Osteoblast (primary cell): ENCODE measurements at regions not wholly inside any gene's neighbourhood (a gene's known extent, or its start where the extent isn't known, plus 50 kb on each side); places are given as distances from the start of the nearest gene placed in this dataset.

Source experiments
- DNase-seq: peaks from one replicate; pipeline ENCODE4 v3.0.0; 2011; ENCODE audit warnings: low spot score, mixed read lengths; ENCODE audit not compliant: insufficient read length; ENCODE audit errors: missing footprints
- H2AFZ ChIP-seq: 2 replicates; pipeline ENCODE4 v1.6.0; 2011; ENCODE audit warnings: mild to moderate bottlenecking, low read length
- H3K27ac ChIP-seq: 2 replicates; pipeline ENCODE4 v1.5.1; 2011; ENCODE audit warnings: mild to moderate bottlenecking, low read depth, low read length, moderate library complexity
- H3K27me3 ChIP-seq: 2 replicates; pipeline ENCODE4 v1.6.0; 2012; ENCODE audit warnings: mild to moderate bottlenecking, control low read depth, inconsistent platforms, low read length, moderate library complexity; ENCODE audit not compliant: insufficient read depth
- H3K36me3 ChIP-seq: 2 replicates; pipeline ENCODE4 v1.5.1; 2011; ENCODE audit warnings: mild to moderate bottlenecking, low read length, control low read depth, moderate library complexity; ENCODE audit not compliant: insufficient read depth
- H3K4me1 ChIP-seq: 2 replicates; pipeline ENCODE4 v1.5.1; 2011; ENCODE audit warnings: mild to moderate bottlenecking, low read length, control low read depth, moderate library complexity; ENCODE audit not compliant: insufficient read depth
- H3K4me2 ChIP-seq: 2 replicates; pipeline ENCODE4 v1.6.0; 2011; ENCODE audit warnings: mild to moderate bottlenecking, low read length; ENCODE audit not compliant: insufficient read depth
- H3K4me3 ChIP-seq: fragments of 200-600 bp; sonication (generic); 3 replicates; pipeline ENCODE4 v1.5.1; 2012; ENCODE audit warnings: mild to moderate bottlenecking, low read length, inconsistent platforms; ENCODE audit not compliant: insufficient read depth
- H3K79me2 ChIP-seq: 2 replicates; pipeline ENCODE4 v1.6.0; 2012; ENCODE audit warnings: mild to moderate bottlenecking, low read length, control low read depth, inconsistent platforms; ENCODE audit not compliant: insufficient read depth
- H3K9me3 ChIP-seq: 2 replicates; pipeline ENCODE4 v1.5.1; 2011; ENCODE audit warnings: low read depth, low read length, control low read depth
- H4K20me1 ChIP-seq: 2 replicates; pipeline ENCODE4 v1.6.0; 2012; ENCODE audit warnings: mild to moderate bottlenecking, low read length, control low read depth; ENCODE audit not compliant: insufficient read depth
- CTCF ChIP-seq: IDR thresholded peaks from 2 replicates; pipeline ENCODE4 v1.5.1; 2011; ENCODE audit warnings: mild to moderate bottlenecking, low read depth, low read length, moderate library complexity; ENCODE audit errors: extremely low read depth

GRCh38 chr2:40034198-40034597, 255.1 kb upstream of the THUMPD2 start:
- peak; percentile 70 for DNase-seq
- peak overlapping the region; percentile 8 for H3K4me2 ChIP-seq
- H3K27ac ChIP-seq = peak overlapping the region; percentile 86

GRCh38 chr2:40033781-40034180, 254.7 kb upstream of the THUMPD2 start:
- Histone ChIP-seq H3K4me3 (no peak overlapping the region), H2AFZ (no peak overlapping the region), H3K27me3 (no peaks in the 10 kb centered on the region), H3K79me2 (no peaks in the 10 kb centered on the region), H3K27ac (peak overlapping the region; percentile 86), H3K4me2 (no peak overlapping the region), H3K9me3 (no peaks in the 10 kb centered on the region), H3K36me3 (no peaks in the 10 kb centered on the region), H4K20me1 (no peaks in the 10 kb centered on the region), H3K4me1 (peaks cover 42% of the 10 kb centered on the region)
- DNase-seq = no peak
- TF ChIP-seq CTCF = no peak

More at GRCh38 chr2:40034198-40034597, 255.1 kb upstream of the THUMPD2 start:
- Histone ChIP-seq H3K36me3 (no peaks in the 10 kb centered on the region), H3K27me3 (no peaks in the 10 kb centered on the region), H3K79me2 (no peaks in the 10 kb centered on the region), H2AFZ (peak overlapping the region; percentile 12), H3K4me1 (peaks cover 42% of the 10 kb centered on the region), H3K4me3 (no peak overlapping the region), H4K20me1 (no peaks in the 10 kb centered on the region), H3K9me3 (no peaks in the 10 kb centered on the region)
- TF ChIP-seq CTCF = no peak

GRCh38 chr2:40032650-40033319, 253.7 kb upstream of the THUMPD2 start:
- peak overlapping the region; percentile 10 for H3K4me2 ChIP-seq
- TF ChIP-seq CTCF = no peak
- H3K4me1 ChIP-seq = peaks cover 47% of the 10 kb centered on the region
- H3K27ac ChIP-seq = peak overlapping the region; percentile 86
- H2AFZ ChIP-seq = no peak overlapping the region
- no peaks in the 10 kb centered on the region for H4K20me1 ChIP-seq
- no peaks in the 10 kb centered on the region for H3K9me3 ChIP-seq
- no peaks in the 10 kb centered on the region for H3K79me2 ChIP-seq
- peak; percentile 69 for DNase-seq
- H3K36me3 ChIP-seq = no peaks in the 10 kb centered on the region
- H3K27me3 ChIP-seq = no peaks in the 10 kb centered on the region
- no peak overlapping the region for H3K4me3 ChIP-seq

GRCh38 chr2:40030456-40030975, 251.5 kb upstream of the THUMPD2 start:
- no peak for TF ChIP-seq CTCF
- H3K36me3 ChIP-seq = no peaks in the 10 kb centered on the region
- H4K20me1 ChIP-seq = no peaks in the 10 kb centered on the region
- H3K27me3 ChIP-seq = no peaks in the 10 kb centered on the region
- H3K4me2 ChIP-seq = no peak overlapping the region
- H3K79me2 ChIP-seq = no peaks in the 10 kb centered on the region
- no peaks in the 10 kb centered on the region for H3K9me3 ChIP-seq
- H3K4me3 ChIP-seq = no peak overlapping the region
- H2AFZ ChIP-seq = no peak overlapping the region
- DNase-seq = no peak
- peaks cover 47% of the 10 kb centered on the region for H3K4me1 ChIP-seq
- H3K27ac ChIP-seq = peak overlapping the region; percentile 4
